DMS114 treated with DMSO at 0.1 percent for 48 hours (cell line): ENCODE measurements at regions not wholly inside any gene's neighbourhood (a gene's known extent, or its start where the extent isn't known, plus 50 kb on each side); places are given as distances from the start of the nearest gene placed in this dataset.
"Not testable (repeated sequence)": the region's sequence is repeated elsewhere in the genome, so short reads cannot be mapped to it uniquely, and the experiment has no call there.

Experiments
- DNase-seq: peaks from one replicate; lab custom pipeline; 2025; ENCODE audit not compliant: unreplicated experiment; lab: John Stamatoyannopoulos, UW

DNA sequence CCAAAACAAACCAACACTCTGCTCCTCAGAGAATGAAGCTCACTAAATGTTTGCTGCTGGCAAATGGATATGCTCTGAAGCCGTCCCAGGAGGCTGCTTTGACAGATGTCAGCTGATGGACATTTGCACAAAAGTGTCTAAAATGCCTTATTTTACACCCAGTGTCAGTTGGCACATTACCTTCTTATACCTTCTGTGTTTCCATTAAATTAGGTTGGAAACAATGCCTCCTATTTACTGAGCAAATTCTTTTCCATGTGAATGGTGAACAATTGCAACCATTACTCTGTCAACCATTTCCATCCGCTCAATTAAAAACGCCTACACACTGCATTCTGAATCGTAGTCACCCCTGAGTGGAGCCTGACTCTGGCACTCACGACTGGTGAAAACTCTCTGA is 1679.9 kb upstream of the FLRT2 start:
- no peak for DNase-seq

DNA sequence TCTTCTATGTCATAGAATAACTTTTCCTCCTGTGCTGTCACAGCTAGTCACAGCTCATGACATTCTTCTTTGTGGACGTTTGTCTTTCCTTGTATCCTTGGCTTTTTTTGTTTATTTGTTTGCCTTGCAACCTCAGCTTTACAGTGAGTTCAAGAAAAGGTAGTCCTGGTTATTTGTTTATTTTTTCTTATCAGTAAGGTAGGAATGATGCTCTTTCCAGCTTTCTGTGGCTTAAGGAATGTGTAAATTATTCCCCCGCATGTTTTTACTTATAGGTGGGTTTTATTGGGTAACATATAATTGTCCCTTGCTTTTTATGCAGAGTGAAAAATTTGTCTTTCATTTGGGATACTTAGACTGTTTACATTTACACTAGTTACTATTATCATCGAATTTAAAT is 1673.6 kb upstream of the FLRT2 start:
- DNase-seq, result no peak

DNA sequence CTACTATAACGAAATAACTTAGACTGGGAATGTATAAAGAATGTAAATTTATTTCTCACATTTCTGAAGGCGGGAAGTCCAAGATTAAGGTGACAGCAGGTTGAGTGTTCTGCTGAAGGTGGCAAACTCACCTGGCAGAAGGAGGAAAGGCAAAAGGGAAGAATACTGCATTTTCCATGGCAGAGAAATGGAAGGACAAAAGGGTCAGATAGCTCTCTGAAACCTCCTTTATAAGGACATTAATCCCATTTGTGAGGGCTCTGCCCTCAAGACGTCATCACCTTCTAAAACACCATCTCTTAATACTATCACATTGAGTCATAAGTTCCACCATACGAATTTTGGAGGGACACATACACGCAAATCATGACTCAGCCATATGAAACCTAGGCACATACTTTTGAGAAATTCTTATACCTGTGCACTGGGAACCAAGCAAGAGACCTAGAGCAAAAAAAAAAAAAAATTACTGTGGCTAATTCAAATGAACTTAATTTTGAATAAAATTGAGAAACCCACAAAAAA is 1669.3 kb upstream of the FLRT2 start:
- no peak for DNase-seq

DNA sequence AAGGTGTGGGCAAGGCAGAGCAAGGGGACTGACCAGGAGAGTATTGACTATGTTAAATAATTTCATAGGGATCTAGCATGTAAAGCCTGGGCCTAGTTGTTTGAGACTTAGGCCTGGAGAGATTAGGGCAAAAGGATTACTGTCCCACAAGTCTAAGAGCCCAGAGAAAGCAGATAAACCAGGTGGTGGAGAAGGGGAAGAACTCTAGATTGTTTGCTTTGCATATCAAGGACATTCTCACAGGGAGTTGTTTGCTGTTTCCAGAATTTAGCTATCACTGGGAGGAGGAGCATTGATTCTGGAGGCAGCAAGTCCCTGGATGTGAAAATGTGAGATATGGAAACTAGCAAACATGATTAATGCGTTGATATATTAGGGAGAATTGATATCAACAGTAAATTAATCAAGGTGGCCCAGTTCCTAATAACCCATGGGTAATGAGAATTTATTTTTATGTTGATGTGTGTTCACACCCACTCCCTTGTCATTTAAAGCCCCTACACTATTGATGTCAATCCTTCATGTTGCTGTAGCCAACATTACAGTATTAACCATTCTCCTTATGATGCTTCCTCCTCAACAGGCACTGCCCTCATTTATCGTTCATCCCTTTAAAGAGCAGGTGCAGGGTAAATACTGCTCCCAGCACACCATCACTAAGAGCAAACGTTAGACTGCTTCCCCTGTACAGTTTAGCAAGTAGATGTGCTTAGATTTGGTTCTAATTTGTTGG is 1666.7 kb upstream of the FLRT2 start:
- no peak for DNase-seq

DNA sequence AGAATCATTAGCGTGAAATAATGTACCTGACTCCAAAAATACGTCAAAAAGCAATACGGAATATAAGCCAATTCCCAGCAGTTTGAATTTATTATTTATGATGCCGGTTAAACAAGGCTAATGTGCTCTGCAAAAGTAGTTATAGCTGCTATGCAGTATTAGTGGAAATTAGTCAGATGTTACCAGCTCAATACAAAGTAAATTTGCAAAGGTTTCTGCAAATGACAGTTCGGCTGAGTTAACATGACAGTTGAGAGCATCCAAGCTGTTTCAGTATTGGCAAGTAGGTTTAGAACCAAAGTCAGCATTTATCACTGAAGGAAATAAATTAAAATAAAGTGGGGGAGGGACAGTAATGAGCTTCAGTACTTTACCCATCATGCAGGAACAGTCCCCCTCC is 1665.8 kb upstream of the FLRT2 start:
- DNase-seq, result no peak

DNA sequence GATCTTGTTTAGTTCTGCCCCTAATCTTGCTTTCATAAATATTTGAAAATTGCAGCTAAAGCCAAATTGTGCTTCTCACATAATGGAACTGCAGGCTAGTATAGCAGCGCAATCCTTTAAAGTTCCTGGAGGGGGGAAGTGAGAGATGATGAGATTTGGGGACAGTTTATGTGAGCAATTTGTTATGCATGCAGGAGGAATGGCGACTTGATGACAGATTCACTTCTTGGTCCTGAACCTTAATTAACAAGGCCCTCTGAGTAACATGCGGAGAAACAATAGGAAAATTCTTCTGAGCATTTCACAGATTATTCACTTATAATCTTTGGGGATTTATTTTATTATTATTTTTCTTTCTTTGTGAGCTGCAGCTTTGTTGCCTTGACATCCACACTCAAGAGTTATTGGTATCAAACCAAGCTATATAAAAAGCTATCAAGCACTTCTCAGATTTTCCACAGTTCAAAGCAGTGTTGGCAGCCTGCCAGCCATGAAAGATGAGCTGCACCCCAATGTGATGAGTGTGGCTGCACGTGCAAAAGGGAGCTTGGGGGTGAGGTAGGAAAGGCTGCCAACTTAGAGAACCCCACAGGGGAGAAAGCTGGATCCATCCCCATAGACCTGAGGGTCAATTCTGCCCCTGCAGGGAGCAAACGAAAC is 1662.2 kb upstream of the FLRT2 start:
- DNase-seq, result no peak

DNA sequence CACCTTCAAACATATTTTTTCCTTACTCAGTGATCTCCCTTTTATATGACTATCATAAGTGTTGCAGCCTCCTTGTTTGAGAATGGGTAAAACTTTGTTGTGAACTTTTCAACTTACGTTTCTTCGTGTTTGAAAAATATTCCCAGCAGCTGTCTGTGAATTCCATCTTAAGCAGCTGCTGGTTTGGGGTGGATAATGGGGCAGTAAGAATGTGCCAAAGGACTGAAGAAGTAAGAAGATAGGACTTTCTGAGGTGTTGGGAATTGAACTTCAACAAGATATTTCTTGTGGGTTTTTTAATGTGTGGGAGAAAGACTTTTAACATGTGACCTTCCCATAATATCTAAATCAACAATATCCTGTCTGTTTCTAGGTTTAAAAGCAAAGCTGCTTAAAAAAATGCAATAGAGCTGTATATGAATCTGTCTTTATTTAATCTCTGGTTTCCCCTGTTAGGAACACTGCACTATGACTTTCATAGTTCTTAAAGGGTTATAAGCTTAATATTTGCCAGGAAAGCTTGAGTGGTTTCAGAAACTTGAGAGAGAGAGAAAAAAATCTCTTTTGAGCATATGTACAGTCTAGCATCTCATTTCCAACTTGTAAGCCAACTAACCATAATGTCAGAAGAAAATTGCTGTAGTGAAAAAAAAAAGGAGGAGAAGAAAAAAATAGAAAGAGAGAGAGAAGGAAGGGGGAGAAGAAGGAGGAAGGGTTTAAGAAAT is 1659.2 kb upstream of the FLRT2 start:
- DNase-seq, result no peak

DNA sequence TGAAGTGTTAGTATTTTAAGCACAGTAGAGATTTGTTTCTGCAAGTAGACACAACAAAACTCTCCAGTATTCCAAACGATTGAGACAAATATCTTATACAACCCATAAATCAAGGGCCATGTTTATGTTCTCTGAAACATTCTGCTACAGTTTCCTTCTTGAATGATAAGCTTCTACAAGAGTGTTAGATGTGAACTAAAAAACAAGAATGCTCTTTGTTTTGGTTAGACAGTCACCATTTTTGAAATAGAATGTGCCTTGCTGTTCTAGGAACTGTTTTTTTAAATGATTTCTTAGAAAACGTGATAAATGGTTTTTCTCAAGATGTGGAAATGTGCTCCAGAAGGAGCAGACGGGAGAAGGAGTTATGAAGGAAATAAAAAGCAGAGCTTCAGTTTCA is 1656.3 kb upstream of the FLRT2 start:
- DNase-seq, result no peak

DNA sequence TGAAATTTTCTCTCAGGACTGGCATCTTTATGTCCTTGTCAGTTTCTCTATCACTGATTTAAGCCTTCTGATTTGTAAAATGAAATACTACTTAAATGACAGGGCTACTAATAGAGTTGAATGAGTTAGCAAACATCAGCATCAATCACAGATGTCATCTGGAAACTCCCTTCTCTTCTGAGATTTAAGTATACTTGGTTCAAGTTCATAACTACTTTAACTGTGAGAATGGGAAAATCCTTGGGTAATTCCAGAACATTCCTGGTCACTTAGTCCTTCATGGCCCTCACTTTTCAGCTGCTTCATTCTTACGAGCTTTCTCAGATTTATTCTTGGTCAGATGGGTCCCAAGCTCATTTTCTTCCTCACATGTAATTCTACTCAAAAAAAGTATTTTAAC is 1655.3 kb upstream of the FLRT2 start:
- DNase-seq, result no peak

DNA sequence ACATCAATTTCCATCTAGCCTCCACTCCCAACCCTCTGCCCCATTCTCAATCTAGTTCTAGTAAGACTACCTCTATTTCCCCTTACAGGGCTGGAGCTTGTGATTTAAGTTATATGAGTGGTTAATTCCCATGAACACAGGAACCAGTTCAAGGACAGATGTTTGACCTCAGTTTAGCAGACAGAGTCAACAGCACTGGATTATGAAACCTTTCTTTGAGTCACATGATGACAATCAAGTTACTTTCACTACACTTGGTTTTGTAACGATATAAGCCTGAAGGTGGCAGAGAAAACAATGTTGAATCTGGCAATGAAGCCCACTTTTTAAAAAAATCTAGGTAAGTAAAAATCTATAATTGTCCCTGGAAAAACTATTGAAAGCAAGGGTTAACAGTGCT is 1646.2 kb upstream of the FLRT2 start:
- DNase-seq, result no peak

DNA sequence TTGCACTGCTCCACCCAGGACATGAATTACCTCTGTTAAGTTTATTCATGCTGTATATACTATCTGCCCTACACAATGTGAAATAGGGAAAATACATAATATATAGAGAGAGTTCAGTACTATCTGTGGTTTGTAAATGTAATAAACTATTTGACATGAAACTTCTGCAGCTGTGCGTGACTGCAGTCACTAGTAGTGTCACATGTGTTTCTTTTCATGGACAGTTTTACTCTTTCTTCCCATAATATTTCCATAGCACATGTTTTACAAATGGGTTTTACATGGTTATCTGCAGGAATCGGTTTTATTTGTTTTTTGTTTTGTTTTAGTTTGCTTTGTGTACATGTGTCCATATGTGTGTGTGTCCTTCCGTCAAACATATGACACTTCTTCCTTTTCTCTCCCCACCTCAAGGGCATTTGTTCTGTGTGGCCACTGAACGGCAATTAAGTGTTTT is 1644.1 kb upstream of the FLRT2 start:
- DNase-seq, result no peak

DNA sequence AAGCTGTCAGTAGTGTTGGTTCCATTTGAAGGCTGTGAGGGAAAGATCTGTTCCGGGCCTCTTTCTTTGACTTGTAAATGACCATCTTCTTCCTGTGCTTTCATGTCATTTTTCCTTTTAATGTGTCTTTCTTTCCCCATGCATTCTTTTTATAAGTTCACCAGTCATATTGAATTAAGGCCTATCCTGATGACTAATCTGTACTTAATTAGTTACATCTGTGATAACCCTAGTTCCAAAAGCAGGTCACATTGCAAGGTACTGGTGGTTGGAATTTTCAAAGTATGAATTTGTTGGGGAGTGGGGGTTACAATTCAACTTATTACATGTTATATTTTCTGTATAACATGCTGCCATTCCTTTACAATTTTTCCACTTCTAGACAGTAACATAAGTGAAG is 1642.1 kb upstream of the FLRT2 start:
- DNase-seq, result no peak

DNA sequence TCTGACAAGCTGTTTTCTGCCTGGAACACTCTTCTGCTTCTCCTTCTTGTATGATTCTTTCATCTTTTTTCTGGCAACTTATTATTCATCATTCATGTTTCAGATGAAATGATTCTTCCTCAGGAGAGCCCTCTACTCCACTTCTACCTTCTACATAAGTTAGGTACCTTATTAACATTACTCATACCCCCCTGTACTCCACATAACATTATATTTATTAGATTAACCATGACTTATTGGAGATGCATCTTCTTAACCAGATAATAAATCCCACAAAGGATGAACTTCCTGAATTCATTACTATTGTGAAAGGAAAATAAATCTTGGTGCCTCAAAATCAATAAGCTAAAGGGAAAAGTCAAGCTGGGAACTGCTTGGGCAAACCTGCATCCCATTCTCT is 1636.5 kb upstream of the FLRT2 start:
- DNase-seq, result no peak

DNA sequence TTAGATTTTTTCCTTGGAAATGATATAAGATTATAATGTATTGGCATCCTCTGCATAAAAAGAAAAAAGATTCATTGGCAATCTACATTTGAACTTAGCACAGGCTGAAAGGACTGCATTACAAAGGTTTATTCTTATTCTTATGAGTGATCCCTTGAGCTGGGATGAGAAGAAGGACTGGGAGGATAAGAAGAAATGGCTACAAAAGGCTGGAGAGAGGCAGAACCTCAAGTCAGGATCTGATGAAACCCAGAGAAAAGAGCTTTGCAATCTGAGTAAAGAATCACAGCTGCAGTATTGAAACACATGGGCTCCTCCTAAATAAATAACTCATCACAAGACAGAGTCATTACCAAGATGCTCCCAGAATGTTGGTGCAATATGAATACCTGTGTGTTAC is 1635.4 kb upstream of the FLRT2 start:
- DNase-seq, result no peak

DNA sequence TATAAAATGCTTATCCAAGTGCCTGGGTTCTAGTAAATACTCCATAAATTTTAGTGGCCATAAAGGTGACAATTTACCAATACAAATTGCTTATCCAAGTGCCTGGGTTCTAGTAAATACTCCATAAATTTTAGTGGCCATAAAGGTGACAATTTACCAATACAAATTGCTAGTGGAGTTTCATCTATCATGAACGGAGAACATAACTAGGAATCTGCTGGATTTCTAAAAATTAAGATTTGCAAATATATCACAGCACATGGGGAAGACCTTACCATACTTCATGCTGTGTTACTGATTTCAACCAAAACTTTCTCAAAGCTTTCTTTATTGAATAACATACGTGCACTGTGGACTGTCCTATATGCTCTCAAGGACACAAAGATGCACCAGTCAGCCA is 1631.4 kb upstream of the FLRT2 start:
- not testable (repeated sequence) for DNase-seq

DNA sequence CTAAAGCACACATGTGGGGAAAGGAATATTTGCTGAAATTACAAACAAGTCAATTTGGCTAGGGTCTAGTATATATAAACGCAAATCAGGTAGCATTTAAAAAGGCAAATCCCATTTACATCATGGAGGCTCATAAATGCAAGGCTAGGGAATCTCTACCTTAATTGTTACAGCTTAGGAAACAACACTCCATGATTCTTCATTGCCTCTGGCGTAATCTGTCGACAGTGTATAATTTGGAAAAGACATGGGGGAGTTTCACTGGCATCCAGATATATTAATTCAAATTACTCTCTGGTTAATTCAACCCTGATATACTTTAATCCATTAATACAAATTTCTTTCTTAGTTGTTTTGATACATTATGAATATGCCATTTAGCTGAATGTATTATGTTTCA is 1630.2 kb upstream of the FLRT2 start:
- DNase-seq, result no peak

DNA sequence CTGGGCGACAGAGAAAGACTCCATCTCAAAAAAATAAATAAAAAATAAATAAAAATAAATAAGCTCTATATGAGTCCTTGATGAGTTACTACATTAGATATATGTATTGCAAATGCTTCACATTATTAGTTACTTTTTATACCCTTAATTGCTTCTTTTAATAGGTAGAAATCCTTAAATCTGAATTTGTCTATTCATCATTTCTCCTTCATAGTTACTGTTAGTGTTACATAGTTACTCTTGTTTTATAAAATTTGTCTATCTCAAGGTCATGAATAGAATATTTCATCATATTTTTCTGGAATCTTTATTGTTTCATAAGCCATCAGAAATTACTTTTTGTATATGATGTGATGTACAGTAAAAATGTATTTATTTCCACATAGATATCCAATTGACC is 1624.8 kb upstream of the FLRT2 start:
- no peak for DNase-seq

DNA sequence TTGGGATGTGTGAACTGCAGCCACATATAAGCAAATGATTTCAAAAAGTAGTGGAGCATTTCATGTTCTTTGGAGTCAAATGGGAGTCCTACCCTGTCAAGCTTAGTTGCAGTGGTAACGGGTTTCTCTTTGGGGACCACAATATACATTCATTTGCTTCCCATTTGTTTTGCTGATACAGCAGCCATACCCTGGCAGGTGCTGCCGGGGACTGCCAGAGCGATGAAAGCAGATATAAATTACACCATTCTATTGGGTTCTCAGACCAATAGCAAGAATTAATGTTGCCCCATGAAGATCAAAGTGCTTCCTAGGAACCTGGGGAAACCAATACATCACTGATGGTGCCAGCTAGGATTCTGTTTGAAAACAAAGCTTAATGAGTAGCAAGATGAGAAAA is 1621.5 kb upstream of the FLRT2 start:
- DNase-seq, result no peak

DNA sequence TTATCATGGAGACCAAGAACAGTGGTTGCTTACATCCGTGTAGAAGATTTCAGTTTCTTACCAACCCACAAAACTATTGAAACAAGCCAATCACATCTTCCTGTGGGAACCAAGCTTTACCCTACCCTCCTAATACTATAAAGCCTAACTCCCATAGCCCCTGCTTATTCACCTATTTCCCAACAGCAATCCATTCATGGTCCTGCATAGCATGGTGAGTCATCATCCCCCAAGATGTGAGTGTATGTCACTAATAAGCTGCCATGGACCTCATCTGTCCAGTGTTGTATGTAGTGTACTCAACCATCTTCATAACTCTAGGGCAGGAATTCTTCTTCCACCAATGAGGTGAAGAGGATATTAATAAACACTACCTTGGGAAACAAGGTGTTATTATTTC is 1620.4 kb upstream of the FLRT2 start:
- DNase-seq, result no peak

DNA sequence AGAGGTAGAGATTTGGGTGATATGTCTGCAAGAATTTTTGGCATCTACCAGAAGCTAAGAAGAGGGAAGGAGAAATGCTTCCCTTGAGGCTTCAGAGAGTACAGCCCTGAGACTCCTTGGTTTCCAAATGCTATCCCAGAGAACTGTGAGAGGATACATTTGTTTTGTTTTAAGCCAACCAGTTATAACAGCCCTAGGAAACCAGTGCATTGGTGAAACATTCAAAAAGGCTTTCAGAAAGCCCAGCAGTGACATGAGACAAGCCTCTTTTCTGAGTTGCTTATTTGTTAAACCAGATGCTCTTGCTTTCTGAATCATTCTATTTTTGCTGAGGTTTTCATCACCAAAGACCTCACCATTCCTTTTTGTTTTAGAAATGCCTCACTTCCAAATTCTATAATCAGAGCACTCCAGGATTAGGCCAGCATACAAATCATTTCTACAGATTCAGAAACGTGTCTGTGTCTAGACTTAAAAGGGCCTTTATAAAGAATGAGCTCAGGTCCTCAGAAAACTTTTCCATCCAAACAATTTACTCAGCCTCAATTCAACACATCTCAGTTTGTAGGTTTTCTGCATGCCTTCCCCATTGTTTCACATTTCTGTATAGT is 1617.8 kb upstream of the FLRT2 start:
- no peak for DNase-seq

DNA sequence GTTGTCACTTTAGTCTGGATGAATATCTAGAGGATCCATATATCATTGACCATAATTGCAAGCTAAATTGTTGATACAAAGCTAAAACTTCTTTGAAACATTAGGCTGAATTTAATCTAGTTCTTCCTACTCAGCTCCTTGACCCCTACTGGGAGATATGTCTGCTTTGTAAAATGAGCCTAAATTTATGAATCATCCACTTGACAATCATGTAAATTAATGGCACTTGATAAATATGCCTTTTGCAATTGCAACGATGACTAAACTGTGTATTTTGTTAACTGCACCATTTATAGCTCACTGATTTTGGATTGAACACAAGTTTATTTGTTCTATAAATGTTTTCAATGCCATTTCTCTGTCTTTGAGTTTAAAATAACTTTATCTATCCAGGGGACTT is 1616.5 kb upstream of the FLRT2 start:
- no peak for DNase-seq

DNA sequence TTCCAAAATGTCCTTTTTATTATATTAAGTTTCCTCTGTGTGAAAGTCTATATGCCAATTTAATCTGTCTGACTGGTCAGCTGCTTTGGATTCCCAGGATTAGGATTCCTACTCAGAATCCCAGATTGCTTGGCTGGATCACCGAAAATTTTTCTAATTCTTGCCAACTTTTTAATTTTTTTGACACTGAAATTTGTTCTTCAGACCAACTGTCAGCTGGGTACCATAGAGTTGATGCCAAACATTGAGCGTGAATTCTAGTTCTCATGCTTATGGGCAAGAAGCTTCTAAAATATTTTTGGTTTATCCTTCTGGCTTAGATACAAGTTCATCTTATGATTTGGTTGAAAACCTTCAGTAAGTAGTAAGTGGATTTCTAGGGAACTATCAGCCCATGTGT is 1611.4 kb upstream of the FLRT2 start:
- no peak for DNase-seq
